ENCODE measurements at regions not wholly inside any gene's neighbourhood (a gene's known extent, or its start where the extent isn't known, plus 50 kb on each side); places are given as distances from the start of the nearest gene placed in this dataset.

GRCh38 chr4:22091906-22092305 is 143.3 kb upstream of the KCNIP4 start:
- no peak overlapping the region for H2AFZ ChIP-seq (ENCODE audit: low read depth, low read length)
- H3K79me2 ChIP-seq (ENCODE audit: control insufficient read depth, insufficient read depth, low read length): no peaks in the 10 kb centered on the region
- intact Hi-C loops (cut with micrococcal nuclease) (no loop called here), dilution Hi-C loops (cut with MboI; ENCODE audit: extremely low pct_ligation_motif_present, low sequenced_read_pairs) (no loop called here)
- H3K4me2 ChIP-seq (ENCODE audit: insufficient read depth, low read length): no peak overlapping the region
- H3K27me3 ChIP-seq (ENCODE audit: control insufficient read depth in 2 of 2, insufficient read depth in 2 of 2, low read length in 2 of 2): no peaks in the 10 kb centered on the region
- no peaks in the 10 kb centered on the region for H4K20me1 ChIP-seq (replicated peaks; ENCODE audit: control insufficient read depth, extremely low read depth, insufficient read depth, low read length)
- no TSS peak for BruUV-seq (replicated peaks)
- POLR2A ChIA-PET: no interaction called here
- H3K4me3 ChIP-seq (replicated peaks in 1 of 3; ENCODE audit: insufficient read depth in 1 of 3, low read depth in 1 of 3, low read length in 3 of 3): no peak overlapping the region
- no peak for FAIRE-seq
- DNase-seq (ENCODE audit: low read depth, low spot score): no peak
- peaks cover 2% of the 10 kb centered on the region for H3K9me3 ChIP-seq (replicated peaks; ENCODE audit: control insufficient read depth, insufficient read depth, low read length)
- H3K36me3 ChIP-seq (ENCODE audit: control insufficient read depth in 2 of 2, extremely low read depth in 1 of 2, insufficient read depth in 2 of 2, low read length in 2 of 2): no peaks in the 10 kb centered on the region
- no peak overlapping the region for H3K27ac ChIP-seq (ENCODE audit: insufficient read depth, low read depth, low read length)
- no peaks in the 10 kb centered on the region for H3K4me1 ChIP-seq (ENCODE audit: control insufficient read depth, extremely low read depth, insufficient read depth, low read length)
- no peaks in the 10 kb centered on the region for H3K9me1 ChIP-seq (replicated peaks; ENCODE audit: control insufficient read depth, extremely low read depth, insufficient read depth, low read length)
- TF ChIP-seq MAX (IDR thresholded peaks at IDR 0.05; ENCODE audit: insufficient read depth, insufficient read length) (no peak), MYC (IDR thresholded peaks at IDR 0.05; ENCODE audit: low read depth, low read length) (no peak), POLR2A (IDR thresholded peaks at IDR 0.05; ENCODE audit: low read depth, low read length) (no peak), EZH2 (IDR thresholded peaks at IDR 0.05; ENCODE audit: borderline replicate concordance, low read depth, low read length, severe bottlenecking) (no peak), POLR2AphosphoS5 (IDR thresholded peaks at IDR 0.05; ENCODE audit: insufficient read depth, low read depth, low read length) (no peak), GATA2 (IDR thresholded peaks at IDR 0.05; ENCODE audit: insufficient read depth, insufficient read length, low read depth, low read length) (no peak), FOS (IDR thresholded peaks at IDR 0.05; ENCODE audit: borderline replicate concordance, insufficient read depth, low read length) (no peak), JUN (IDR thresholded peaks at IDR 0.05; ENCODE audit: borderline replicate concordance, insufficient read depth, insufficient read length, low read depth) (no peak)
- TF ChIP-seq, protein P1, sequence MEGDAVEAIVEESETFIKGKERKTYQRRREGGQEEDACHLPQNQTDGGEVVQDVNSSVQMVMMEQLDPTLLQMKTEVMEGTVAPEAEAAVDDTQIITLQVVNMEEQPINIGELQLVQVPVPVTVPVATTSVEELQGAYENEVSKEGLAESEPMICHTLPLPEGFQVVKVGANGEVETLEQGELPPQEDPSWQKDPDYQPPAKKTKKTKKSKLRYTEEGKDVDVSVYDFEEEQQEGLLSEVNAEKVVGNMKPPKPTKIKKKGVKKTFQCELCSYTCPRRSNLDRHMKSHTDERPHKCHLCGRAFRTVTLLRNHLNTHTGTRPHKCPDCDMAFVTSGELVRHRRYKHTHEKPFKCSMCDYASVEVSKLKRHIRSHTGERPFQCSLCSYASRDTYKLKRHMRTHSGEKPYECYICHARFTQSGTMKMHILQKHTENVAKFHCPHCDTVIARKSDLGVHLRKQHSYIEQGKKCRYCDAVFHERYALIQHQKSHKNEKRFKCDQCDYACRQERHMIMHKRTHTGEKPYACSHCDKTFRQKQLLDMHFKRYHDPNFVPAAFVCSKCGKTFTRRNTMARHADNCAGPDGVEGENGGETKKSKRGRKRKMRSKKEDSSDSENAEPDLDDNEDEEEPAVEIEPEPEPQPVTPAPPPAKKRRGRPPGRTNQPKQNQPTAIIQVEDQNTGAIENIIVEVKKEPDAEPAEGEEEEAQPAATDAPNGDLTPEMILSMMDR (IDR thresholded peaks at IDR 0.05; ENCODE audit: extremely low read depth in 1 of 2, insufficient read depth in 1 of 2, low read depth in 1 of 2, low read length in 2 of 2): no peak
- no peak overlapping the region for H3K9ac ChIP-seq (replicated peaks; ENCODE audit: extremely low read depth, insufficient read depth, low read length)
- CTCF ChIA-PET: no interaction called here

All from endothelial cell of umbilical vein (primary cell).